ENCODE measurements at regions not wholly inside any gene's neighbourhood (a gene's known extent, or its start where the extent isn't known, plus 50 kb on each side); places are given as distances from the start of the nearest gene placed in this dataset.

DNA sequence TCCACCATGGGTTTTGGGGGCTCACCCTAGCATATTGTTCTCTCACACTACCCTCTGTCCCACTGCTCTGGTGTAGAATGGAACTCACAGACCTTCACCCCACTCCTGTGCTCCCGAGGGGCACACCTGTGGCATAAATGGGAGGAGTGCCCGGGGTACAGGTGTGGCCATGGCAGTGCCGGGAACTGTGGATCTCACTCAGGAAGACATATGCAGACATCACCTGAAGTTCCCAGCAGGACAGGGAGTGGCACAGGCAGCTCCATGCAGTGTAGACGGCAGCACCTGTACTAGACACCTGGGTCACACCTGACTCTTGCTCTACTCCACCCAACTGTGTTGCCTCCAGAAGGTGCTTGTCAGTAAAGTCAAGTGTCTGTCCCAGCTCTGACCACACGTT lies 57.6 kb upstream of the MRPS22 start:
- no peak for DNase-seq

DNA sequence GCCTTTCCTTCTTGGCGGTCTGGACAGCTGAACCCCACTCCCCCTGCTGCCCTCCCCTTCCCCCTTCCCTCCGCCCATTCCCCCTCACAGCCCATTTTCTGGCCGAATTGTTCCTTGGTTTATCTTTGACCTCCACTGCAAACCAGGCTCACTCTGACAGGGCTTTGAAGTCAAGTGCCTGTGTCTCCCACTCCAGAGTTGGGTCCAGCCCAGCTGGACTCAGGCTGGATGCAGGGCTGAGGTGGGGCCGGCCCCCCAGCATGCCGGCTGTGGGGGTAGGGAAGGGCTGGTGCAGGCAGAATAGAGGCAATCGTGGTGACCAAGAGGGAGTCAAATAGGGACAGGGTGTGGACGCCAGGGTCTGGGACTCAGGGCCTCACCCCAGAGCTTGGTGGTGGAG lies 57.0 kb upstream of the MRPS22 start:
- no peak for DNase-seq

DNA sequence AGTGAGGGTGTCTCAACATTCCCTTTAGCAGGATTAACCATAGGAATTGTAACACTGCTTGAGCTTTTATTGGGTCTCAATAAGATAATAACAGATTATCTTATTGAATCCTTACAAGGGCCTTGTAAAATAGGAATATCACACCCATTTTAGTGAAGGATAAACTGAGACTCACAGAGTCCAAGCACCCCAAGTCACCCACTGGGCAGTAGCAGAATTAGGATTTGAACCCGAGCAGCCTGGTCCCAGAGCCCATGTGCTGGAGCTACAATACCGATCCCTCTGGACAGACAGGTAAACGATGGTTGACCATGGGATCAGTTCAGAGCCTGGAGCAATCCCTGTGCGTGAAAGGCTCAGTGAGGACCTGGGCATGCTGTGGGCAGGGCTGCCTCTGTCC lies 56.3 kb upstream of the MRPS22 start:
- no peak for DNase-seq

DNA sequence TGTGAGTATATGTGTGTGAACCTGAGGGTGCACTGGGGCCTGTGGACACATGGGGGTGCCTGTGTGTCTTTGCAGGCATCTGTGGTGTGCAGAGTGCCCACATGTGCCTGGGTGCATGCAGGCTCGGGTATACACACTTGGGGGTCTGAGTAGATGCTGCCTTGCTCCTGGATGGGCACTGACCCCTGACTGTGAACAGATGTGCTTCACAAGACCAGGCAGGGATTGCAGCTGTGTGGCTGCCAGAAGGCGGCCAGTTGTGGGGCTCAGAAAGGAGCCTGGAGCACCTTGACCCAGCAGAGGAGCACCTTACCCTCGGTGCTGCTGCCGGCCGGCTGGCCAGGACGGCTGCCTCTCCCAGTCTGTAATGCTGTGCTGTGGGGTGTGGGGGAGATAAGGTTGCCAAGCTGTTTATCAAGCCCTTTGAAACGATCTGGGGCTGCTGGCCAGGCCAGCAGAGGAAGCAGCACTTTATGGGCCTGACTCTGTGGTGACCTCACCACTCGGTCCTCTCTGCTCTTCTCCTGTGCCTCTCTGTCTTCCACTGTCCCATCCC lies 55.5 kb upstream of the MRPS22 start:
- peak; percentile 70 for DNase-seq

DNA sequence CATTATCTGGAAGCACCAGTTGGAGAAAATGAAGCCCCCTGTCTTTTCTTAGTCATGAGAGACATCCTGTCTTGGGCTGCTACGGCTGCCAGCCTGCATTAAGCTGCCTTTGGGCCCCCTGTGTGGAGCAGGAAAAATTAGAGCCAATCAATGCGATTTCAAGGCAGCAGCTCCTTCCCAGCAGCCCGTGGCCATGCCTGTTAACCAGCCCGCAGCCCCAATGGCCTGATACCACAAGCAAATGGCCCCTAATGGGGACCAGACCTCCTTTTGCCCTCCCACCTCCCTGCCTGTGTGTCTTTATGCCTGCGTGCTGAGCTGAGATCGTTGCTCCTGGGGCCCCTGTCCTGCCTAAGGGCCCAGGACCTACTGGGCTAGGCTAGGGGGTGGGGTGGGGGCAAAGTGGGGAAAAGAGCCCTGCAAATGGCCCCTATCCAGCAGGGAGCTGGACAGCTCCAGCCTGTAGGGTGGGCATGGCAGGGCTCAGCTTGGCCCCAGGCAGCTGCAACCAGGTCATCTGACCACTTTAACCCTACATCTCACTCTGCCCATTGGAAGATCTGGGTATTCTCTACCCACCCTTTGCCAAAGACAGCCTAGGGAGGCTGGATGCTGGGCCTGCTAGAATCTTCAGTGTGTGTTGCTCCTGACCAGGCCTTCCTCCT lies 53.8 kb upstream of the MRPS22 start:
- DNase-seq = no peak

DNA sequence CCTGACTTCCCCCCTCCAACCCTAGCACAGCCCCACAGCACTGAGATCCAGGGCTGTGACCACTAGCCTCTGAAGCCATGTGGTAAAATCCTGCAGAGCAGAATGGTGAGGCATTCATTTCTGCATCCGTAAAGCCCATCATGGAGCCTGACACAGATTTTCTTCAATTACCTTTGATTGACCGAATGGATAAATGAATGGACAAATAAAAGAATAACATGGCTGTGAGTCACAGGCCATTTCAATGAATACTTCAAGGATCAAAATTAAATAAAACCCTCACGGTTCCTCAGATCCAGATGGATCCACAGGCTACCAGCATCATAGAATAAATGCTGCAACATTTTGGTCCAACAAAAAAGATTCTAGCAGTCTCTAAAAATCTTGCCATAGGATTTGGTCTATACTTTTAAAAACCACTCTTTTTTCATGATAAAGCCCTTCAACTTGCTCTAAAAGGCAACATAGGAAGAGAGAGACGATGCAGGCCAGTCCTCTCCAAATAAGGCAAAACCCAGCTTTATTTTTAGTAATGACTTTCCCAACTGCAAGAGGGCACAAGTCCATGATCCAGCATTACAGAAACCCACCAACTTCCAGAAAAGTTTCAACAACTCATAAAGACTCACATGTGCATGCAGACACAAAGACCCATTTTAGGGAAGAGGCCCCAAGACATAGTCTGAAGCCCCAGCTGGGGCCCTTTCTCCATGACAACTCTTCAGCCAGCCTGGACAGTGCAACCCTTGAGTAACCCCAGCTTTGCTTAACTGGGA lies 52.4 kb upstream of the MRPS22 start:
- no peak for DNase-seq

DNA sequence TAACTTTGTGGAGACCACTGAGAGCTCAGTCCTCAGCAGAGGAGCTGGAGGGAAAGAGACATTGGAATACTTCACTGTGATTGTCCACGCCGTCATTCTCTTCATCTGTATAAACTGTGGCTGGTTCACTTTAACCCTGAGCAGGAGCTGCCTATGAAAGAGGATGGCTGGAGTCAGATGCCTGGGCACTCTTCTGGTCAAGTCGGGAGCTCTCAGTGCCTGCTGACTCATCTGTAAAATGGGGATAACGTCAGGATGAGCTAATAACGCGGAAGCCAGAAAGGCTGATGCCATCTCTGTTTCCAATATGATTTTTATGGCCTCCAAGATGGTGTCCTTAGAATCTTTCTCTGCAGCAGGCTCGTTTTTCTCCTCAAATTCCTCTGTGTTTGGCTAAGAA lies 51.6 kb upstream of the MRPS22 start:
- no peak for DNase-seq

DNA sequence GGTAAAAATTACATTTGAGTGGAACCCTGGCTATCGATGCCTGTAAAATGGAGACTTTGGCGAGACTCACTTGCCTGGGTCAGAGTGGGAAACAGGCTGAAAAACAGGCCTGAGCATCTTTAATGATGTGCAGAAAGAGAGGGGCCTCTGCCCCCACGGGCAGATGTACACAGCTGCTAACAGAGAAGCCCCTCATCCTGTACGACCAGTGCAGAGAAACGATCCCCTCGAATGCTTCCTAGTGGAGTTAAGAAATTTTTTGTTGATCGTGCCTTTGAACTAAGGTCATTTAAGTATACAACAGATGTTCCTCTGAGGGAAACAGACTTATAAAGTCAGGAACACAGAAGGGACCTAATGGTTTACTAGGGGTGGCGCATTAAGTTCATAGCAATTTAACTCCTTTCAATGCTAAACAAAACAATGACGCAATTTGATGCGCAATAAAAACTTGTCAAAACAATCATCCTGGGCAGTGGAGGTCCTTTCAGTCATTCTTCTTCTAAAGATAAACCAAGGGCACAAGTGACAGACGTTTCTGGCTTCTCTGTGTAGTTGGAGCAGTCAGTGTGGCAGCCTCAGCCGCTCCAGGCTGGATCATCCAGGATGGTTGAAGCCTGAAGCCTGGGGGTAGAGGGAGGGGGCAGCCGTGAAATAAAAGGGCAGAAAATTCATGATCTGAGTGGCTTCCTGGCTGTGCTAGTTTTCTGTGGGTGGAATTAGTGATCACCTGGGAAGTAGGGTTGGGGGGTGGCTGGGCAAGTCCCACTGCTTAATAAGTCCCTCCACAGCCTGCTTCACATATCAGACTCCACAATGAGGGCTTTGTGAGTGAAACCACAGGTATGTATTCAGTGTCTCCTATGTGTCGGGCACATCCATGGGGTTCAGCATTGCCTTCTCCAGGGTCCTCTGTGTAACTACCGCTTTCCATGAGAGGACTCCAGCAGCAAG lies 50.8 kb upstream of the MRPS22 start:
- DNase-seq = peak; percentile 81

DNA sequence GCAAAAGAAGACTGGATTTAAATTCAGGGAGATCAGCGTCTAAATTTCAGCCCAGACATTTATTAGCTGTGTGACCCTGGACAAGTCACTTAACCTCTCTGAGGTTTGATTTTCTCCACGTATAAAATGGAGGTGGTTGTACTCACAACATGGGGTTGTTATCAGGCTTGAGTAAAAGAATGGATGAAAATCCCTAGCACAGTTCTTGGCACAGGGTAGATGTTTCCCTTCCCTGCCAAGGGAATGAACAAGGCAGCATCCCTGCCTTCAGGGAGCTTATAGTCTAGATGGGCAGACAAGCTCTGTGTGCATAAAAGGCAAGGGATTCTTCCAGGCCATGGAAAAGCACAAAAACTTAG lies 50.2 kb upstream of the MRPS22 start:
- no peak for DNase-seq

Data from islet precursor cell (in vitro differentiated cells).